ENCODE measurements at regions not wholly inside any gene's neighbourhood (a gene's known extent, or its start where the extent isn't known, plus 50 kb on each side); places are given as distances from the start of the nearest gene placed in this dataset.

GRCh38 chr13:51518827-51519226, 65.4 kb upstream of the WDFY2 start:
- Mint-ChIP-seq H3K27me3 (no peaks in the 10 kb centered on the region), H3K27ac (peak overlapping the region; percentile 27 to 63), H3K36me3 (ENCODE audit: insufficient read depth) (no peaks in the 10 kb centered on the region), H3K4me1 (ENCODE audit: low read depth in 2 of 2) (peaks cover 11 to 15% of the 10 kb centered on the region in 2 donors), H3K9me3 (no peaks in the 10 kb centered on the region), H3K4me3 (no peak overlapping the region)
- ATAC-seq (replicated peaks) = peak; percentile 45
- no peak for DNase-seq

- no peaks in the 10 kb centered on the region for H3K9me3 Mint-ChIP-seq
- H3K27me3 Mint-ChIP-seq = no peaks in the 10 kb centered on the region
- DNase-seq (no peak), ATAC-seq (replicated peaks) (no peak)
- peaks cover 11 to 15% of the 10 kb centered on the region in 2 donors for H3K4me1 Mint-ChIP-seq (ENCODE audit: low read depth in 2 of 2)
- H3K27ac Mint-ChIP-seq = no peak overlapping the region
- H3K36me3 Mint-ChIP-seq (ENCODE audit: insufficient read depth) = no peaks in the 10 kb centered on the region
- H3K4me3 Mint-ChIP-seq = no peak overlapping the region
Measured at GRCh38 chr13:51519771-51520216, 64.5 kb upstream of the WDFY2 start.

DNA sequence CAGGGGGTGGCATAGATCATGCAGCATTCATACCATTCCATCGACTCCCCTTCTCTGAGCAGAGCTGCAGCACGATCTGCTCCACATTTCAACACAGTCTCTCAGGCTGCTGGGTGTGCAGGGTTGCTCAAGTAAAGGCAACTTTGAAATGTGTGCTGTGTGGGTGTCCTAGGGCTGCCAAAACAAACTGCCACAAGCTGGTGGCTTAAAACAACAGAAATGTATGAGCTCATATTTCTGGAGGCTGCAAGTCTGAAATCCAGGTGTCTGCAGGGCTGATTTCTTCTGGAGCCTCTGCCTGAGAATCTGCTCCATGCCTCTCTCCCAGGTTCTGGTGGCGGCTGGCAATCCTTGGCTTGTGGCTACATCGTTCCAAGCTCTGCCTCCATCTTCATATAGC, 63.7 kb upstream of the WDFY2 start:
- DNase-seq (no peak), ATAC-seq (replicated peaks) (no peak)
- H3K36me3 Mint-ChIP-seq (ENCODE audit: insufficient read depth) = no peaks in the 10 kb centered on the region

DNA sequence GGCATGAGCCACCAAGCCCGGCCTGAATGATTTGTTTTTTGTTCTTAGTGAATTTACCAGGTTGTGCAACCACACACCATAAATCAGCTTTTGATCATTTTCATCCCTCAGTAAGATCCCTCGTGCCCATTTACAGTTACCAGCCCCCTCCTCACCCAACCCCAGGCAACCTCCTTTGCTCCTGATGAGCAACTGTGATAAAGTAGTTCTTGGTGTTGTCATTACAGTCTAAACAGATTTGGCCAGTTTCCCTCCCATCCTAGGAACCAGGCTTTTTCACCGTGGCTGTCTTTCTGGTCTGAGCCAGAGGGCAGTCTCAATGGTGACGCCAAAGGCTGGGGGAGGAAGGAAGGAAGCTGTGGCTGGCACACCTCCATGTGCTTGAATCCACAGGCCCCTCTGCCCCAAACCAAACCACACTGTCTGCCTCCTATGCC, 61.2 kb upstream of the WDFY2 start:
- Mint-ChIP-seq H3K36me3 (ENCODE audit: insufficient read depth) (no peaks in the 10 kb centered on the region), H3K4me3 (peak overlapping the region; percentile 16 to 28), H3K27me3 (no peaks in the 10 kb centered on the region), H3K9me3 (peaks cover 0 to 4% of the 10 kb centered on the region in 2 donors), H3K4me1 (ENCODE audit: low read depth in 2 of 2) (peaks cover 11 to 12% of the 10 kb centered on the region in 2 donors), H3K27ac (peak overlapping the region in 1 of 2 donors; percentile 81)
- peak; percentile 4 to 38 (median 37) for DNase-seq
- ATAC-seq (replicated peaks) = peak; percentile 96

More for the DNA sequence above, 63.7 kb upstream of the WDFY2 start:
- H3K9me3 Mint-ChIP-seq = no peaks in the 10 kb centered on the region
- no peaks in the 10 kb centered on the region for H3K27me3 Mint-ChIP-seq
- no peak overlapping the region for H3K27ac Mint-ChIP-seq
- peaks cover 11 to 15% of the 10 kb centered on the region in 2 donors for H3K4me1 Mint-ChIP-seq (ENCODE audit: low read depth in 2 of 2)
- no peak overlapping the region for H3K4me3 Mint-ChIP-seq

DNA sequence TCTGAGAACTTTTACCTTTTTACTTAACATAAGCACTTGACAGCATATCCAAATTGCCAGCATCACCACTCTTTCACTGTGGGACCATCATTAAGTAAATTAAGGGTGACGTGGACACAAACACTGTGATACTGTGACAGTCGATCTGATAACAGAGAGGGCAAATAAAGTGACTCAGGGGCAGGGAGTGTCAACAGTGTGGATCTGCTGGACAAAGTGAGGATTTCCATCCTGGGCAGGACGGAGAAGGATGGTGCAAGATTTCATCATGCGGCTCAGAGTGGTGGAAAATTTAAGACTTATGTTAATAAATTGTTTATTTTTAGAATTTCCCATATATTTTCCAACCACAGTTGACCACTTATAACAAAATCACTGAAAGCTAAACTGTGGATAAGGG, 60.0 kb upstream of the WDFY2 start:
- no peaks in the 10 kb centered on the region for H3K27me3 Mint-ChIP-seq
- H3K9me3 Mint-ChIP-seq = peaks cover 0 to 4% of the 10 kb centered on the region in 2 donors
- H3K27ac Mint-ChIP-seq = no peak overlapping the region
- H3K4me3 Mint-ChIP-seq = no peak overlapping the region
- H3K36me3 Mint-ChIP-seq (ENCODE audit: insufficient read depth) = no peaks in the 10 kb centered on the region
- DNase-seq (no peak), ATAC-seq (replicated peaks) (no peak)
- H3K4me1 Mint-ChIP-seq (ENCODE audit: low read depth in 2 of 2) = peaks cover 5 to 8% of the 10 kb centered on the region in 2 donors

DNA sequence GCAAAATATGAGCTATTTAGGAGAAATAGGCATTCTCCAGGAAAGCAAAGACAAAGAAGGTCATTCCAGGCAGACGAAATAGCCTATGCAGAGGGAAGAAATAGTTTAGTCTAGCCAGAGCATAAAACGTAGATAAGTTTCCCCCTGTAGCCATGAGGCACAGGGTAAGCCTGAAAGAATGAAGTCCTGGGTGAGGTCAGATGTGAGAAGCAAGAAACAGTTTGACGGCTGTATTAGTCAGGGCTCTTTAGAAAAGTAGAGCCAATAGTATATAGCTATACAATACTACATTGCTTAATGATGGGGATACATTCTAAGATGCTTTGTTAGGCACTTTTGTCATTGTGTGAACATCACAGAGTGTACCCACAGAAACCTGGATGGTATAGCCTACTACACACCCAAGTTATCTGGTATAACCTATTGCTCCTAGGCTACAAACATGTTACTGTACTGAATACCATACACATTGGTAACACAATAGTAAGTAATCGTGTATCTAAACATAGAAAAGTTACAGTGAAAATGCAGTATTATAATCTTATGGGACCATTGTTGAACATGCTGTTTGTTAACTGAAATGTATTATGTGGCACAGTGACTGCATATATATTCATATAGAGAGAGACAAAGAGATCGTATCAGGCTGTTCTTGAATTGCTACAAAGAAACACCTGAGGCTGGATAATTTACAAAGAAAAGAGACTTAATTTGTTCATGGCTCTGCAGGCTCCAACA, 59.3 kb upstream of the WDFY2 start:
- H3K27me3 Mint-ChIP-seq = no peaks in the 10 kb centered on the region
- no peak overlapping the region for H3K27ac Mint-ChIP-seq
- ATAC-seq (replicated peaks) (no peak), DNase-seq (no peak)
- no peaks in the 10 kb centered on the region for H3K36me3 Mint-ChIP-seq (ENCODE audit: insufficient read depth)
- H3K9me3 Mint-ChIP-seq = peaks cover 0 to 4% of the 10 kb centered on the region in 2 donors
- H3K4me3 Mint-ChIP-seq = no peak overlapping the region
- peaks cover 5 to 8% of the 10 kb centered on the region in 2 donors for H3K4me1 Mint-ChIP-seq (ENCODE audit: low read depth in 2 of 2)

GRCh38 chr13:51525567-51526167, 58.6 kb upstream of the WDFY2 start:
- Mint-ChIP-seq H3K4me1 (ENCODE audit: low read depth in 2 of 2) (peaks cover 5 to 8% of the 10 kb centered on the region in 2 donors), H3K9me3 (peaks cover 0 to 4% of the 10 kb centered on the region in 2 donors), H3K27me3 (no peaks in the 10 kb centered on the region), H3K36me3 (ENCODE audit: insufficient read depth) (no peaks in the 10 kb centered on the region), H3K4me3 (no peak overlapping the region), H3K27ac (no peak overlapping the region)
- ATAC-seq (replicated peaks) = no peak
- no peak for DNase-seq

- Mint-ChIP-seq H3K4me1 (ENCODE audit: low read depth in 2 of 2) (peaks cover 5 to 8% of the 10 kb centered on the region in 2 donors), H3K27ac (no peak overlapping the region), H3K9me3 (peaks cover 0 to 4% of the 10 kb centered on the region in 2 donors), H3K36me3 (ENCODE audit: insufficient read depth) (no peaks in the 10 kb centered on the region), H3K27me3 (no peaks in the 10 kb centered on the region), H3K4me3 (no peak overlapping the region)
- DNase-seq = no peak
- no peak for ATAC-seq (replicated peaks)
Measured at GRCh38 chr13:51526202-51526601, 58.1 kb upstream of the WDFY2 start.

DNA sequence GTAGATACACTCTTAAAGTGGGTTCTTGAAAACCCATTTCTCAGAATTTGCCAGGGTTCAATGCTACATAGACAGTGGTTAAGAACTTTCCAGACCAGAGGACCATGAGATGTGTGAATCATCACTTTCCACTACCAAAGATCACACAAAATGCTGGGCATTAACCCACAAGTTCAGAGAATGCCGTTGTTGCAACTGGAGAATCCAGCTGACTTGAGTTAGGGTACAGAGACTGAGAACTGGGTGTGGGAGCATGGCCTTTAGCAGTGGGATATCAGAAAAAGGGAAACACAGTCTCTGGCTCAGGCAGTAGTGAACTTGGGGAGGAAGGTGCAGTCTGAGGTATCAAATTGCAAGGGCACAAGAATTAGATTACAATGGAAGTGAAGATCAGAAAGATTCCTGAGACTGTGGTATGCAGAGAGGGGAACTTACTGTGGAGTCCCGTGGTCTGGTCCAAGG, 51.5 kb upstream of the WDFY2 start:
- peak overlapping the region in 1 of 2 donors; percentile 21 for H3K4me3 Mint-ChIP-seq
- no peak for DNase-seq

GRCh38 chr13:51534041-51534817, 50.0 kb upstream of the WDFY2 start:
- ATAC-seq (replicated peaks) = peak; percentile 93
- Mint-ChIP-seq H3K4me1 (ENCODE audit: low read depth in 2 of 2) (peaks cover 14 to 24% of the 10 kb centered on the region in 2 donors), H3K27me3 (no peaks in the 10 kb centered on the region), H3K27ac (peak overlapping the region; percentile 65 to 82), H3K9me3 (no peaks in the 10 kb centered on the region), H3K4me3 (peak overlapping the region; percentile 59 to 70), H3K36me3 (ENCODE audit: insufficient read depth) (peaks cover 4% of the 10 kb centered on the region)
- DNase-seq = peak; percentile 7 to 30 (median 28)

More for the DNA sequence above, 51.5 kb upstream of the WDFY2 start:
- no peak for ATAC-seq (replicated peaks)
- peaks cover 3% of the 10 kb centered on the region for H3K36me3 Mint-ChIP-seq (ENCODE audit: insufficient read depth)
- H3K27ac Mint-ChIP-seq = peak overlapping the region; percentile 65 to 82
- H3K9me3 Mint-ChIP-seq = peaks cover 0 to 1% of the 10 kb centered on the region in 2 donors
- H3K4me1 Mint-ChIP-seq (ENCODE audit: low read depth in 2 of 2) = peaks cover 14 to 24% of the 10 kb centered on the region in 2 donors
- H3K27me3 Mint-ChIP-seq = no peaks in the 10 kb centered on the region

Measured in effector memory CD8-positive, alpha-beta T cell (primary cell).